MCF 10A (cell line): ENCODE measurements at regions not wholly inside any gene's neighbourhood (a gene's known extent, or its start where the extent isn't known, plus 50 kb on each side); places are given as distances from the start of the nearest gene placed in this dataset.

Experiments
- BruUV-seq: library from RNA; stranded (reverse); fragments of 400-500 nt; replicated peaks from 2 replicates; lab custom pipeline; 2021; lab: Mats Ljungman, UMichigan
- CTCF ChIA-PET: fragments of 300-600 bp; sonication (Branson Sonifier 250); formaldehyde crosslinking; extraction: SDS; loops from one replicate; lab custom pipeline; 2021; ENCODE audit warnings: antibody characterized with exemption, inconsistent platforms; lab: Yijun Ruan, JAX
- POLR2A ChIA-PET: fragments of 300-600, 350-650 bp; sonication (Branson Sonifier 250); formaldehyde crosslinking; extraction: SDS; loops from one replicate; lab custom pipeline; 2020; ENCODE audit warnings: antibody characterized with exemption, inconsistent platforms; lab: Yijun Ruan, JAX
- DNase-seq: peaks from one replicate; pipeline ENCODE4 v3.0.0-alpha.2; 2018; ENCODE audit not compliant: unreplicated experiment
- H3K27ac Mint-ChIP-seq: one replicate; pipeline ENCODE4 v1.8.0; 2022; ENCODE audit warnings: mild to moderate bottlenecking, low read depth, mixed read lengths; ENCODE audit not compliant: unreplicated experiment
- H3K27me3 Mint-ChIP-seq: one replicate; pipeline ENCODE4 v1.8.0; 2022; ENCODE audit warnings: mixed read lengths; ENCODE audit not compliant: insufficient read depth, unreplicated experiment
- H3K36me3 Mint-ChIP-seq: one replicate; pipeline ENCODE4 v1.8.0; 2022; ENCODE audit warnings: mild to moderate bottlenecking, moderate library complexity, mixed read lengths; ENCODE audit not compliant: insufficient read depth, unreplicated experiment
- H3K4me1 Mint-ChIP-seq: one replicate; pipeline ENCODE4 v1.8.0; 2022; ENCODE audit warnings: mixed read lengths; ENCODE audit not compliant: insufficient read depth, unreplicated experiment
- H3K4me3 Mint-ChIP-seq: one replicate; pipeline ENCODE4 v1.8.0; 2022; ENCODE audit warnings: mild to moderate bottlenecking, moderate library complexity, mixed read lengths; ENCODE audit not compliant: unreplicated experiment
- H3K9me3 Mint-ChIP-seq: one replicate; pipeline ENCODE4 v1.8.0; 2022; ENCODE audit warnings: mixed read lengths; ENCODE audit not compliant: unreplicated experiment
- CTCF ChIP-seq: fragments of 200-600 bp; IDR thresholded peaks from one replicate; pipeline ENCODE4 v1.8.0; 2022; ENCODE audit warnings: antibody characterized with exemption, mild to moderate bottlenecking; ENCODE audit not compliant: unreplicated experiment
- intact Hi-C: fragments of 100-400 bp; cut with micrococcal nuclease; formaldehyde crosslinking; loops from 2 replicates; pipeline ENCODE4 v1.14.1; 2022

GRCh38 chr1:5693568-5693967 is 298.7 kb downstream of the NPHP4 start:
- DNase-seq, result no peak
- intact Hi-C loops, result no loop called here
- Mint-ChIP-seq H3K27ac (no peak overlapping the region), H3K36me3 (no peaks in the 10 kb centered on the region), H3K9me3 (no peaks in the 10 kb centered on the region), H3K4me3 (no peak overlapping the region), H3K27me3 (peaks cover 21% of the 10 kb centered on the region), H3K4me1 (no peaks in the 10 kb centered on the region)
- no TSS peak for BruUV-seq
- ChIA-PET POLR2A (no interaction called here), CTCF (interaction anchor here (0.7 to 1.0 kb wide), 2 partner anchors 179 to 789 kb away, joined by 3 to 5 read pairs; no protein-coding TSS in a partner anchor)
- no peak for TF ChIP-seq CTCF

GRCh38 chr1:5692664-5693063 is 299.6 kb downstream of the NPHP4 start:
- BruUV-seq, result no TSS peak
- Mint-ChIP-seq H3K36me3 (no peaks in the 10 kb centered on the region), H3K27me3 (peaks cover 21% of the 10 kb centered on the region), H3K4me3 (no peak overlapping the region), H3K4me1 (no peaks in the 10 kb centered on the region), H3K9me3 (no peaks in the 10 kb centered on the region), H3K27ac (no peak overlapping the region)
- ChIA-PET CTCF (interaction anchor here (0.7 kb wide), 1 partner anchor 788 kb away, joined by 5 read pairs; no protein-coding TSS in a partner anchor), POLR2A (no interaction called here)
- DNase-seq, result no peak
- no peak for TF ChIP-seq CTCF
- intact Hi-C loops, result no loop called here

GRCh38 chr1:5691795-5692509 is 300.3 kb downstream of the NPHP4 start:
- TF ChIP-seq CTCF, result no peak
- Mint-ChIP-seq H3K9me3 (no peaks in the 10 kb centered on the region), H3K36me3 (no peaks in the 10 kb centered on the region), H3K4me1 (no peaks in the 10 kb centered on the region), H3K4me3 (no peak overlapping the region), H3K27me3 (peaks cover 21% of the 10 kb centered on the region), H3K27ac (no peak overlapping the region)
- ChIA-PET CTCF (no interaction called here), POLR2A (no interaction called here)
- intact Hi-C loops, result no loop called here
- DNase-seq, result no peak
- BruUV-seq, result no TSS peak

DNA sequence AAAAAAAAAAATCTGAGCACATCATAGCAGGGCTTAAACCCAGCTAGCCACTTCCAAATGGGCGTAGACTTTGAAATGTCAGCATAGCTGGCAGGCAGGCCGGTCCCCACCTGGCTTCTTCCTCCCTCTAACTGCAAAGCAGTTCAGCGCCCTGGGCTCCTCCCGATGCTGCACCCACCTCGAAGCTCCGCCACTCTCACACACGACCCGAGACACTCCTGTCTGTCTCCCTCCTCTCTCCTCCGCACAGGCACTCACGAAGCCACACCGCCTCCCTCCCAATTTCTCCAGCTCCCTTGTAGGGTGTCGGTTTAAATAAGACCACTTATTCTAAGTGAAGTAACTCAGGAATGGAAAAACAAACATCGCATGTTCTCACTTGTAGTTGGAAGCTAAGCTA is 301.3 kb downstream of the NPHP4 start:
- H3K27me3 Mint-ChIP-seq, result peaks cover 11% of the 10 kb centered on the region

More for the DNA sequence above, 301.3 kb downstream of the NPHP4 start:
- no peak overlapping the region for H3K27ac Mint-ChIP-seq
- intact Hi-C loops, result no loop called here
- H3K4me1 Mint-ChIP-seq, result no peaks in the 10 kb centered on the region
- no TSS peak for BruUV-seq
- no peak for TF ChIP-seq CTCF
- ChIA-PET CTCF (interaction anchor here (0.6 to 1.3 kb wide), 2 partner anchors 10 to 55 kb away, joined by 3 to 4 read pairs; no protein-coding TSS in a partner anchor), POLR2A (interaction anchor here (0.6 kb wide), 1 partner anchor 418 kb away, joined by 4 read pairs; no protein-coding TSS in a partner anchor)
- H3K36me3 Mint-ChIP-seq, result no peaks in the 10 kb centered on the region
- no peak overlapping the region for H3K4me3 Mint-ChIP-seq
- no peak for DNase-seq
- no peaks in the 10 kb centered on the region for H3K9me3 Mint-ChIP-seq
